H9 (cell line): ENCODE measurements at regions not wholly inside any gene's neighbourhood (a gene's known extent, or its start where the extent isn't known, plus 50 kb on each side); places are given as distances from the start of the nearest gene placed in this dataset.

Experiments
- DNase-seq: peaks from one replicate; pipeline ENCODE4 v3.0.0-alpha.2; 2017
- H2AFZ ChIP-seq: one replicate; pipeline ENCODE4 v1.6.1; 2013; ENCODE audit warnings: mild to moderate bottlenecking, low read length, control low read depth, moderate library complexity
- H2AK5ac ChIP-seq: 2 replicates; pipeline ENCODE4 v1.6.1; 2013; ENCODE audit warnings: low read length, control low read depth, mixed read lengths; ENCODE audit not compliant: insufficient read length
- H2BK120ac ChIP-seq: one replicate; pipeline ENCODE4 v1.6.1; 2013; ENCODE audit warnings: low read depth, mild to moderate bottlenecking, low read length, control low read depth, inconsistent platforms; ENCODE audit not compliant: poor library complexity, severe bottlenecking
- H2BK12ac ChIP-seq: 2 replicates; pipeline ENCODE4 v1.6.1; 2013; ENCODE audit warnings: low read length, control low read depth, mixed read lengths, low read depth; ENCODE audit not compliant: insufficient read length
- H2BK15ac ChIP-seq: 2 replicates; pipeline ENCODE4 v1.6.1; 2013; ENCODE audit warnings: low read depth, low read length, control low read depth
- H2BK20ac ChIP-seq: one replicate; pipeline ENCODE4 v1.6.1; 2013; ENCODE audit warnings: low read depth, mild to moderate bottlenecking, low read length, control low read depth, inconsistent platforms; ENCODE audit not compliant: poor library complexity, severe bottlenecking
- H2BK5ac ChIP-seq: 2 replicates; pipeline ENCODE4 v1.6.1; 2013; ENCODE audit warnings: low read length, control low read depth, mixed read lengths; ENCODE audit not compliant: insufficient read length
- H3K14ac ChIP-seq: 2 replicates; pipeline ENCODE4 v1.6.1; 2013; ENCODE audit warnings: low read length, control low read depth; ENCODE audit not compliant: insufficient read depth
- H3K18ac ChIP-seq: 2 replicates; pipeline ENCODE4 v1.6.1; 2013; ENCODE audit warnings: low read depth, mild to moderate bottlenecking, mixed read lengths, low read length, control low read depth; ENCODE audit not compliant: insufficient read length
- H3K23ac ChIP-seq: 2 replicates; pipeline ENCODE4 v1.6.1; 2013; ENCODE audit warnings: low read length, control low read depth, mixed read lengths, low read depth; ENCODE audit not compliant: insufficient read length
- H3K23me2 ChIP-seq: 2 replicates; pipeline ENCODE4 v1.6.1; 2013; ENCODE audit warnings: low read depth, mild to moderate bottlenecking, mixed read lengths, low read length, control low read depth; ENCODE audit not compliant: insufficient read length, poor library complexity, severe bottlenecking
- H3K27ac ChIP-seq: 2 replicates; pipeline ENCODE4 v1.5.1; 2013; ENCODE audit warnings: low read length, control low read depth, mixed read lengths, low read depth; ENCODE audit not compliant: insufficient read length
- H3K27me3 ChIP-seq: 2 replicates; pipeline ENCODE4 v1.6.1; 2013; ENCODE audit warnings: low read length, control low read depth, inconsistent platforms; ENCODE audit not compliant: insufficient read depth
- H3K4ac ChIP-seq: 2 replicates; pipeline ENCODE4 v1.6.1; 2013; ENCODE audit warnings: low read depth, mild to moderate bottlenecking, control low read depth, inconsistent platforms, low read length, moderate library complexity
- H3K4me1 ChIP-seq: 2 replicates; pipeline ENCODE4 v1.6.1; 2013; ENCODE audit warnings: low read length, control low read depth, inconsistent platforms; ENCODE audit not compliant: insufficient read depth
- H3K4me2 ChIP-seq: 2 replicates; pipeline ENCODE4 v1.6.1; 2013; ENCODE audit warnings: low read length, control low read depth, mixed read lengths; ENCODE audit not compliant: insufficient read length, insufficient read depth
- H3K56ac ChIP-seq: 2 replicates; pipeline ENCODE4 v1.6.1; 2013; ENCODE audit warnings: low read depth, mild to moderate bottlenecking, mixed read lengths, low read length, control low read depth; ENCODE audit not compliant: insufficient read length
- H3K79me1 ChIP-seq: 2 replicates; pipeline ENCODE4 v1.6.1; 2013; ENCODE audit warnings: low read depth, mild to moderate bottlenecking, moderate library complexity, low read length, control low read depth, inconsistent platforms; ENCODE audit not compliant: insufficient read depth, poor library complexity, severe bottlenecking
- H3K79me2 ChIP-seq: 2 replicates; pipeline ENCODE4 v1.6.1; 2013; ENCODE audit warnings: low read length, control low read depth, inconsistent platforms; ENCODE audit not compliant: insufficient read depth
- H3K9ac ChIP-seq: 2 replicates; pipeline ENCODE4 v1.6.1; 2013; ENCODE audit warnings: low read length, control low read depth, mixed read lengths; ENCODE audit not compliant: insufficient read length; ENCODE audit errors: extremely low read depth
- H3K9me3 ChIP-seq: one replicate; pipeline ENCODE4 v1.6.1; 2013; ENCODE audit warnings: low read depth, low read length, inconsistent platforms; ENCODE audit not compliant: control insufficient read depth
- H3T11ph ChIP-seq: one replicate; pipeline ENCODE4 v1.6.1; 2013; ENCODE audit warnings: mild to moderate bottlenecking, low read length, control low read depth, inconsistent platforms
- H4K20me1 ChIP-seq: one replicate; pipeline ENCODE4 v1.6.1; 2013; ENCODE audit not compliant: control insufficient read depth, insufficient read length, insufficient read depth
- H4K5ac ChIP-seq: 2 replicates; pipeline ENCODE4 v1.6.1; 2013; ENCODE audit warnings: low read depth, mild to moderate bottlenecking, mixed read lengths, low read length, control low read depth; ENCODE audit not compliant: insufficient read length
- H4K8ac ChIP-seq: replicated peaks from 2 replicates; pipeline ENCODE4 v1.6.1; 2013; ENCODE audit warnings: low read length, control low read depth, mixed read lengths, low read depth; ENCODE audit not compliant: insufficient read length
- H4K91ac ChIP-seq: 2 replicates; pipeline ENCODE4 v1.6.1; 2013; ENCODE audit warnings: low read depth, mild to moderate bottlenecking, moderate library complexity, mixed read lengths, low read length, control low read depth; ENCODE audit not compliant: insufficient read length
- H3K27ac Mint-ChIP-seq, 3 experiments: 2 replicates in 2 of 3; 3 replicates in 1 of 3; pipeline ENCODE4 v1.8.0; 2020 to 2021; ENCODE audit warnings: mixed read lengths in 3 of 3, mild to moderate bottlenecking in 1 of 3, moderate library complexity in 1 of 3
- H3K27me3 Mint-ChIP-seq: 2 replicates; pipeline ENCODE4 v1.8.0; 2021; ENCODE audit warnings: low read depth, mild to moderate bottlenecking, moderate library complexity, mixed read lengths
- H3K36me3 Mint-ChIP-seq, 3 experiments: 2 replicates in 2 of 3; 3 replicates in 1 of 3; pipeline ENCODE4 v1.8.0; 2020 to 2021; ENCODE audit warnings: low read depth in 3 of 3, mixed read lengths in 3 of 3; ENCODE audit not compliant: insufficient read depth in 1 of 3
- H3K4me1 Mint-ChIP-seq, 2 experiments: 2 replicates each; pipeline ENCODE4 v1.8.0; 2020; ENCODE audit warnings: mixed read lengths in 2 of 2
- H3K4me3 Mint-ChIP-seq, 2 experiments: 2 replicates in 1 of 2; 3 replicates in 1 of 2; pipeline ENCODE4 v1.8.0; 2020 to 2021; ENCODE audit warnings: mild to moderate bottlenecking in 2 of 2, mixed read lengths in 2 of 2, moderate library complexity in 1 of 2
- H3K9me3 Mint-ChIP-seq, 2 experiments: 2 replicates in 1 of 2; 3 replicates in 1 of 2; pipeline ENCODE4 v1.8.0; 2020; ENCODE audit warnings: mild to moderate bottlenecking in 2 of 2, mixed read lengths in 2 of 2, moderate library complexity in 1 of 2
- WGBS: extraction: QIAGEN DNeasy Blood & Tissue Kit; methylation state at CpG from one replicate; pipeline ENCODE4 v1.1.7; 2013; ENCODE audit warnings: missing lambda C conversion rate, low lambda C conversion rate, mixed read lengths; ENCODE audit not compliant: insufficient read length; ENCODE audit errors: extremely low coverage; 5-methylcytosine and 5-hydroxymethylcytosine counted together
- TF ChIP-seq, protein P1 (sequence below): fragments of 200-600 bp; sonication (generic); conservative IDR thresholded peaks from 3 replicates; pipeline ENCODE4 v1.8.0; 2021; ENCODE audit warnings: antibody characterized with exemption, mild to moderate bottlenecking

GRCh38 chr5:2120361-2120760 lies 237.6 kb upstream of the IRX4 start:
- Histone ChIP-seq H3K14ac (no peak overlapping the region), H2BK5ac (no peak overlapping the region), H3K4ac (no peak overlapping the region), H2AK5ac (no peak overlapping the region), H3K79me1 (no peaks in the 10 kb centered on the region), H2BK12ac (no peak overlapping the region), H2BK120ac (no peak overlapping the region), H3K79me2 (no peaks in the 10 kb centered on the region), H2AFZ (no peak overlapping the region), H3K56ac (no peak overlapping the region), H3K27me3 (no peaks in the 10 kb centered on the region), H3K4me2 (no peak overlapping the region), H3K9ac (no peak overlapping the region), H3K9me3 (no peaks in the 10 kb centered on the region), H4K5ac (no peak overlapping the region), H4K20me1 (no peaks in the 10 kb centered on the region), H3K4me1 (no peaks in the 10 kb centered on the region), H4K91ac (no peak overlapping the region), H3K18ac (no peak overlapping the region), H3K23ac (no peak overlapping the region), H4K8ac (no peak overlapping the region), H3K27ac (no peak overlapping the region), H2BK15ac (no peak overlapping the region), H3T11ph (no peak overlapping the region), H3K23me2 (no peaks in the 10 kb centered on the region), H2BK20ac (no peak overlapping the region)
- TF ChIP-seq, protein P1, sequence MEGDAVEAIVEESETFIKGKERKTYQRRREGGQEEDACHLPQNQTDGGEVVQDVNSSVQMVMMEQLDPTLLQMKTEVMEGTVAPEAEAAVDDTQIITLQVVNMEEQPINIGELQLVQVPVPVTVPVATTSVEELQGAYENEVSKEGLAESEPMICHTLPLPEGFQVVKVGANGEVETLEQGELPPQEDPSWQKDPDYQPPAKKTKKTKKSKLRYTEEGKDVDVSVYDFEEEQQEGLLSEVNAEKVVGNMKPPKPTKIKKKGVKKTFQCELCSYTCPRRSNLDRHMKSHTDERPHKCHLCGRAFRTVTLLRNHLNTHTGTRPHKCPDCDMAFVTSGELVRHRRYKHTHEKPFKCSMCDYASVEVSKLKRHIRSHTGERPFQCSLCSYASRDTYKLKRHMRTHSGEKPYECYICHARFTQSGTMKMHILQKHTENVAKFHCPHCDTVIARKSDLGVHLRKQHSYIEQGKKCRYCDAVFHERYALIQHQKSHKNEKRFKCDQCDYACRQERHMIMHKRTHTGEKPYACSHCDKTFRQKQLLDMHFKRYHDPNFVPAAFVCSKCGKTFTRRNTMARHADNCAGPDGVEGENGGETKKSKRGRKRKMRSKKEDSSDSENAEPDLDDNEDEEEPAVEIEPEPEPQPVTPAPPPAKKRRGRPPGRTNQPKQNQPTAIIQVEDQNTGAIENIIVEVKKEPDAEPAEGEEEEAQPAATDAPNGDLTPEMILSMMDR, result no peak
- WGBS, result no CpG with 5 or more reads among the region's 4 CpGs
- peaks cover 15 to 21% of the 10 kb centered on the region in 2 experiments for H3K9me3 Mint-ChIP-seq
- H3K27me3 Mint-ChIP-seq, result peaks cover 12% of the 10 kb centered on the region
- H3K4me3 Mint-ChIP-seq, result no peak overlapping the region
- no peak overlapping the region for H3K27ac Mint-ChIP-seq
- peaks cover 0 to 5% (median 0%) of the 10 kb centered on the region in 3 experiments; a peak in 4 of 7 replicates for H3K36me3 Mint-ChIP-seq
- H3K4me1 Mint-ChIP-seq, result peaks cover 2 to 3% of the 10 kb centered on the region in 2 experiments; a peak in 1 of 4 replicates
- no peak for DNase-seq
